SW480 (cell line): ENCODE measurements at regions not wholly inside any gene's neighbourhood (a gene's known extent, or its start where the extent isn't known, plus 50 kb on each side); places are given as distances from the start of the nearest gene placed in this dataset.
"Not testable (repeated sequence)": the region's sequence is repeated elsewhere in the genome, so short reads cannot be mapped to it uniquely, and the experiment has no call there.

Experiments
- DNase-seq: peaks from one replicate; pipeline ENCODE4 v3.0.0-alpha.2; 2016; ENCODE audit warnings: low spot score

GRCh38 chr14:61602003-61602732, 93.1 kb upstream of the HIF1A start:
- no peak for DNase-seq

- DNase-seq, result no peak
Measured at GRCh38 chr14:61602733-61603077, 92.6 kb upstream of the HIF1A start.

GRCh38 chr14:61603736-61604135, 91.6 kb upstream of the HIF1A start:
- no peak for DNase-seq

GRCh38 chr14:61607570-61608244, 87.6 kb upstream of the HIF1A start:
- DNase-seq, result no peak

- DNase-seq, result no peak
Measured at GRCh38 chr14:61608245-61609165, 86.8 kb upstream of the HIF1A start.

GRCh38 chr14:61609191-61609843, 86.0 kb upstream of the HIF1A start:
- DNase-seq, result no peak

GRCh38 chr14:61609884-61610283, 85.4 kb upstream of the HIF1A start:
- DNase-seq, result no peak

GRCh38 chr14:61610900-61611299, 84.4 kb upstream of the HIF1A start:
- no peak for DNase-seq

- DNase-seq, result no peak
Measured at GRCh38 chr14:61611880-61612630, 83.3 kb upstream of the HIF1A start.

GRCh38 chr14:61613006-61613405, 82.3 kb upstream of the HIF1A start:
- DNase-seq, result not testable (repeated sequence)

- DNase-seq, result no peak
Measured at GRCh38 chr14:61614693-61615092, 80.6 kb upstream of the HIF1A start.

- DNase-seq, result no peak
Measured at GRCh38 chr14:61615743-61616523, 79.4 kb upstream of the HIF1A start.

- DNase-seq, result no peak
Measured at GRCh38 chr14:61616524-61617185, 78.7 kb upstream of the HIF1A start.

GRCh38 chr14:61618448-61618847, 76.9 kb upstream of the HIF1A start:
- DNase-seq, result no peak

- DNase-seq, result no peak
Measured at GRCh38 chr14:61619494-61619893, 75.8 kb upstream of the HIF1A start.

GRCh38 chr14:61620130-61620946, 75.0 kb upstream of the HIF1A start:
- DNase-seq, result no peak

- no peak for DNase-seq
Measured at GRCh38 chr14:61621444-61621843, 73.9 kb upstream of the HIF1A start.

- DNase-seq, result no peak
Measured at GRCh38 chr14:61622051-61622450, 73.3 kb upstream of the HIF1A start.

- DNase-seq, result no peak
Measured at GRCh38 chr14:61623927-61624326, 71.4 kb upstream of the HIF1A start.
